ENCODE measurements at regions not wholly inside any gene's neighbourhood (a gene's known extent, or its start where the extent isn't known, plus 50 kb on each side); places are given as distances from the start of the nearest gene placed in this dataset.
"Not testable (repeated sequence)": the region's sequence is repeated elsewhere in the genome, so short reads cannot be mapped to it uniquely, and the experiment has no call there.

GRCh38 chr17:37828651-37829124 lies 83.8 kb upstream of the HNF1B start:
- DNase-seq: no peak

- DNase-seq: no peak
These were observed 83.2 kb upstream of the HNF1B start for GRCh38 chr17:37827905-37828650.

GRCh38 chr17:37826497-37827430 lies 81.9 kb upstream of the HNF1B start:
- DNase-seq: no peak

- no peak for DNase-seq
These were observed 81.0 kb upstream of the HNF1B start for GRCh38 chr17:37825851-37826250.

- no peak for DNase-seq
These were observed 80.0 kb upstream of the HNF1B start for GRCh38 chr17:37824534-37825485.

GRCh38 chr17:37823996-37824395 lies 79.1 kb upstream of the HNF1B start:
- DNase-seq: no peak

- DNase-seq: no peak
These were observed 76.3 kb upstream of the HNF1B start for GRCh38 chr17:37820995-37821713.

GRCh38 chr17:37820313-37820994 lies 75.6 kb upstream of the HNF1B start:
- no peak for DNase-seq

- DNase-seq: no peak
These were observed 73.8 kb upstream of the HNF1B start for GRCh38 chr17:37818689-37819088.

- DNase-seq: no peak
These were observed 72.1 kb upstream of the HNF1B start for GRCh38 chr17:37816950-37817349.

GRCh38 chr17:37815536-37815935 lies 70.7 kb upstream of the HNF1B start:
- DNase-seq: no peak

GRCh38 chr17:37813751-37814150 lies 68.9 kb upstream of the HNF1B start:
- no peak for DNase-seq

- not testable (repeated sequence) for DNase-seq
These were observed 64.0 kb upstream of the HNF1B start for GRCh38 chr17:37808846-37809245.

- no peak for DNase-seq
These were observed 58.0 kb upstream of the HNF1B start for GRCh38 chr17:37802712-37803416.

- no peak for DNase-seq
These were observed 57.3 kb upstream of the HNF1B start for GRCh38 chr17:37802061-37802595.

- no peak for DNase-seq
These were observed 56.3 kb upstream of the HNF1B start for GRCh38 chr17:37801171-37801570.

- no peak for DNase-seq
These were observed 52.3 kb upstream of the HNF1B start for GRCh38 chr17:37797206-37797605.

GRCh38 chr17:37796076-37796475 lies 51.2 kb upstream of the HNF1B start:
- DNase-seq: no peak
